ENCODE measurements at regions not wholly inside any gene's neighbourhood (a gene's known extent, or its start where the extent isn't known, plus 50 kb on each side); places are given as distances from the start of the nearest gene placed in this dataset.

GRCh38 chr13:30851697-30852096 lies 54.4 kb upstream of the MEDAG start:
- Mint-ChIP-seq H3K4me1 (ENCODE audit: low read depth, unreplicated experiment) (peaks cover 6% of the 10 kb centered on the region), H3K9me3 (ENCODE audit: unreplicated experiment) (peaks cover 1% of the 10 kb centered on the region), H3K36me3 (ENCODE audit: unreplicated experiment) (peaks cover 4% of the 10 kb centered on the region), H3K27ac (ENCODE audit: unreplicated experiment) (no peak overlapping the region), H3K27me3 (ENCODE audit: unreplicated experiment) (peaks cover 4% of the 10 kb centered on the region), H3K4me3 (ENCODE audit: unreplicated experiment) (no peak overlapping the region)
- DNase-seq: no peak
- TF ChIP-seq, protein P1, sequence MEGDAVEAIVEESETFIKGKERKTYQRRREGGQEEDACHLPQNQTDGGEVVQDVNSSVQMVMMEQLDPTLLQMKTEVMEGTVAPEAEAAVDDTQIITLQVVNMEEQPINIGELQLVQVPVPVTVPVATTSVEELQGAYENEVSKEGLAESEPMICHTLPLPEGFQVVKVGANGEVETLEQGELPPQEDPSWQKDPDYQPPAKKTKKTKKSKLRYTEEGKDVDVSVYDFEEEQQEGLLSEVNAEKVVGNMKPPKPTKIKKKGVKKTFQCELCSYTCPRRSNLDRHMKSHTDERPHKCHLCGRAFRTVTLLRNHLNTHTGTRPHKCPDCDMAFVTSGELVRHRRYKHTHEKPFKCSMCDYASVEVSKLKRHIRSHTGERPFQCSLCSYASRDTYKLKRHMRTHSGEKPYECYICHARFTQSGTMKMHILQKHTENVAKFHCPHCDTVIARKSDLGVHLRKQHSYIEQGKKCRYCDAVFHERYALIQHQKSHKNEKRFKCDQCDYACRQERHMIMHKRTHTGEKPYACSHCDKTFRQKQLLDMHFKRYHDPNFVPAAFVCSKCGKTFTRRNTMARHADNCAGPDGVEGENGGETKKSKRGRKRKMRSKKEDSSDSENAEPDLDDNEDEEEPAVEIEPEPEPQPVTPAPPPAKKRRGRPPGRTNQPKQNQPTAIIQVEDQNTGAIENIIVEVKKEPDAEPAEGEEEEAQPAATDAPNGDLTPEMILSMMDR (IDR thresholded peaks at IDR 0.05; ENCODE audit: partially characterized antibody, unreplicated experiment): no peak

DNA sequence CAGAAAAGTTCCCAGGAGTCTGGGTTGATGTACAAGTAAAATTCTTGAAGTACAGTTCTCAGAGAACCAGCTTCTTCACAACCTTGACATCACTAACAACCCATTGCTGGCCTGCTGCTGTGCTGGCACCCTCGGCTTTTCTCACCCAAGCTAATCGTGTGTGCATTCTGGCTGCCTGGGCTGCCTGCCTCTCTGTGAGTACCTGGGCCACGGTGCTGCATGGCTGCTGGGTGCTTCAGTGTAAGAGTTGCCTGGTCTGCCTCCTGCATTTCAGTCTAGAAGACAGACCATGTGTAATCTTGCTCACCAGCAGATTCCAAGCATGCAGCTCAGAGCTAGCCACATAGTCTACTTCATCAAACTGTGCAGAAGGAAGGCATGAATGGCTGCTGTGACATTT lies 50.5 kb upstream of the MEDAG start:
- H3K27me3 Mint-ChIP-seq (ENCODE audit: unreplicated experiment): peaks cover 11% of the 10 kb centered on the region
- TF ChIP-seq, protein P1 (IDR thresholded peaks at IDR 0.05; ENCODE audit: partially characterized antibody, unreplicated experiment): no peak
- DNase-seq: no peak
- no peak overlapping the region for H3K27ac Mint-ChIP-seq (ENCODE audit: unreplicated experiment)
- peaks cover 1% of the 10 kb centered on the region for H3K9me3 Mint-ChIP-seq (ENCODE audit: unreplicated experiment)
- no peak overlapping the region for H3K4me3 Mint-ChIP-seq (ENCODE audit: unreplicated experiment)
- no peaks in the 10 kb centered on the region for H3K4me1 Mint-ChIP-seq (ENCODE audit: low read depth, unreplicated experiment)
- H3K36me3 Mint-ChIP-seq (ENCODE audit: unreplicated experiment): no peaks in the 10 kb centered on the region

GRCh38 chr13:30856005-30856790 lies 49.9 kb upstream of the MEDAG start:
- Mint-ChIP-seq H3K27me3 (ENCODE audit: unreplicated experiment) (peaks cover 11% of the 10 kb centered on the region), H3K9me3 (ENCODE audit: unreplicated experiment) (peaks cover 1% of the 10 kb centered on the region), H3K27ac (ENCODE audit: unreplicated experiment) (no peak overlapping the region), H3K36me3 (ENCODE audit: unreplicated experiment) (no peaks in the 10 kb centered on the region), H3K4me1 (ENCODE audit: low read depth, unreplicated experiment) (no peaks in the 10 kb centered on the region), H3K4me3 (ENCODE audit: unreplicated experiment) (no peak overlapping the region)
- TF ChIP-seq, protein P1 (IDR thresholded peaks at IDR 0.05; ENCODE audit: partially characterized antibody, unreplicated experiment): no peak
- no peak for DNase-seq
